HG03520 (cell line): ENCODE measurements at regions not wholly inside any gene's neighbourhood (a gene's known extent, or its start where the extent isn't known, plus 50 kb on each side); places are given as distances from the start of the nearest gene placed in this dataset.
"Not testable (repeated sequence)": the region's sequence is repeated elsewhere in the genome, so short reads cannot be mapped to it uniquely, and the experiment has no call there.

Experiments used
- ATAC-seq: cut with Tn5 transposase; IDR thresholded peaks from one replicate; pipeline ENCODE4 v1.9.1; 2021; ENCODE audit warnings: mild to moderate bottlenecking, moderate library complexity; ENCODE audit not compliant: unreplicated experiment

- ATAC-seq = not testable (repeated sequence)
These were observed 550.3 kb upstream of the ADAMTS5 start for GRCh38 chr21:27517177-27517576.

- no peak for ATAC-seq
These were observed 548.8 kb upstream of the ADAMTS5 start for GRCh38 chr21:27515676-27516075.

GRCh38 chr21:27513825-27514224 lies 546.9 kb upstream of the ADAMTS5 start:
- no peak for ATAC-seq

- no peak for ATAC-seq
These were observed 546.1 kb upstream of the ADAMTS5 start for GRCh38 chr21:27513016-27513415.

- no peak for ATAC-seq
These were observed 544.3 kb upstream of the ADAMTS5 start for GRCh38 chr21:27511233-27511632.

GRCh38 chr21:27507695-27508094 lies 540.8 kb upstream of the ADAMTS5 start:
- ATAC-seq = no peak

- ATAC-seq = no peak
These were observed 538.6 kb upstream of the ADAMTS5 start for GRCh38 chr21:27505516-27505915.

GRCh38 chr21:27502801-27503200 lies 535.9 kb upstream of the ADAMTS5 start:
- ATAC-seq = no peak

- no peak for ATAC-seq
These were observed 531.1 kb upstream of the ADAMTS5 start for GRCh38 chr21:27498025-27498424.

GRCh38 chr21:27495836-27496235 lies 528.9 kb upstream of the ADAMTS5 start:
- ATAC-seq = no peak

GRCh38 chr21:27493542-27493941 lies 526.7 kb upstream of the ADAMTS5 start:
- no peak for ATAC-seq

GRCh38 chr21:27487676-27488075 lies 520.8 kb upstream of the ADAMTS5 start:
- ATAC-seq = no peak

- ATAC-seq = no peak
These were observed 514.0 kb upstream of the ADAMTS5 start for GRCh38 chr21:27480841-27481261.

GRCh38 chr21:27477296-27477695 lies 510.4 kb upstream of the ADAMTS5 start:
- no peak for ATAC-seq

- ATAC-seq = no peak
These were observed 509.8 kb upstream of the ADAMTS5 start for GRCh38 chr21:27476696-27477095.

- ATAC-seq = no peak
These were observed 508.6 kb upstream of the ADAMTS5 start for GRCh38 chr21:27475363-27475955.

- no peak for ATAC-seq
These were observed 500.5 kb upstream of the ADAMTS5 start for GRCh38 chr21:27467366-27467765.

GRCh38 chr21:27466140-27466539 lies 499.3 kb upstream of the ADAMTS5 start:
- ATAC-seq = no peak

GRCh38 chr21:27464648-27465047 lies 497.8 kb upstream of the ADAMTS5 start:
- ATAC-seq = no peak

GRCh38 chr21:27462726-27463125 lies 495.8 kb upstream of the ADAMTS5 start:
- ATAC-seq = no peak

GRCh38 chr21:27454234-27454633 lies 487.3 kb upstream of the ADAMTS5 start:
- no peak for ATAC-seq

- no peak for ATAC-seq
These were observed 484.2 kb upstream of the ADAMTS5 start for GRCh38 chr21:27451116-27451515.

- ATAC-seq = no peak
These were observed 483.3 kb upstream of the ADAMTS5 start for GRCh38 chr21:27450216-27450615.
